GM19025 (cell line): ENCODE measurements at regions not wholly inside any gene's neighbourhood (a gene's known extent, or its start where the extent isn't known, plus 50 kb on each side); places are given as distances from the start of the nearest gene placed in this dataset.
"Not testable (repeated sequence)": the region's sequence is repeated elsewhere in the genome, so short reads cannot be mapped to it uniquely, and the experiment has no call there.

Source experiments
- ATAC-seq: cut with Tn5 transposase; IDR thresholded peaks from one replicate; pipeline ENCODE4 v1.9.1; 2021; ENCODE audit warnings: mild to moderate bottlenecking, low read depth, moderate library complexity; ENCODE audit not compliant: unreplicated experiment

DNA sequence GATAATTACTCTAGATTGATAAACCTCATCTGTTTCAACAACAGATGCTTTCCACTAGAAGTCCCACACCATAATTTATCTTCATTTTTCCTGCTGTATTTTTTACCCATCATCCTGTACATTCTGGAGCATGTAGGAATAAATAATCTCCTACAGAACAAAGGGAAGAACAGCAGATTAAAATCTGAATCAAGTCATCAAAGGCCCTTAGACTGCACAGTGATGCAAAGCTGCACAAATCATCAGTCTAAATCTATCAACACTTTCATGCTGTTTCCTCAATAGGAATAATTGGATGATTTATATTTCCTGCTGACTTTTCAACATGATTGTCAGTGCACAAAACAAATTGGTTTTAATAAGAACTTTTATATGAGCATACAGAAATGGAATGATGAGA, 1143.9 kb downstream of the STIM2 start:
- ATAC-seq, result no peak

DNA sequence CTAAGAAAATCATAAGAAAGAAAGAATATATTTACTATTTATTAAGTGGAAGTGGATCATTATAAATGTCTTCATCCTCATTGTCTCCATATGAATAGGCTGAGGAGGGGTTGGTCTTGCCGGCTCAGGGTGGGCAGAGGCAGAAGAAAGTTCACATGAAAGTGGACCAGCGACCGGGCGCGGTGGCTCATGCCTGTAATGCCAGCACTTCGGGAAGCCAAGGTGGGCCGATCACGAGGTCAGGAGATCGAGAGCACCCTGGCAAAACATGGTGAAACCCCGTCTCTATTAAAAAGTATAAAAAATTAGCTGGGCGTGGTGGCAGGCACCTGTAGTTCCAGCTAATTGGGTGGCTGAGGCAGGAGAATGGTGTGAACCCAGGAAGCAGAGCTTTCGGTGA, 1145.4 kb downstream of the STIM2 start:
- no peak for ATAC-seq

DNA sequence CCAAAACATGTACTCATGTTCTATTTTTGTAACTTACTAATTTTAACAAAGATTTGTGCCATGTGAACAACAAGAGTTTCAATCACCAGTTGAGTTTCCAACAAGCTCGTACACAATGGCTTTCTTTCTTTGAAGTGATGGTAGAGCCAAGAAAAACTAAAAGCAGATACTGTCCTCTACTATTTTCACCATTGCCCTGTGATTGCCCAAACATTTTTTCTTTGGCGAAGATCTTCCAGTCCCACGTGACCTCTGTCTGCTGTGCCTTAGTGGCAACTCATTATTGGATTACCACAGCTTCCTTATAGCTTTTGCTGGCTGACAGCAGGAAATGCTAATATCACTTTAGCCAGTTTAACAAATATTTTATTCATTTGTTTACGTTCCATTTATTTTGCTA, 1147.1 kb downstream of the STIM2 start:
- no peak for ATAC-seq

- no peak for ATAC-seq
These were observed 1148.9 kb downstream of the STIM2 start for GRCh38 chr4:28009541-28009940.

DNA sequence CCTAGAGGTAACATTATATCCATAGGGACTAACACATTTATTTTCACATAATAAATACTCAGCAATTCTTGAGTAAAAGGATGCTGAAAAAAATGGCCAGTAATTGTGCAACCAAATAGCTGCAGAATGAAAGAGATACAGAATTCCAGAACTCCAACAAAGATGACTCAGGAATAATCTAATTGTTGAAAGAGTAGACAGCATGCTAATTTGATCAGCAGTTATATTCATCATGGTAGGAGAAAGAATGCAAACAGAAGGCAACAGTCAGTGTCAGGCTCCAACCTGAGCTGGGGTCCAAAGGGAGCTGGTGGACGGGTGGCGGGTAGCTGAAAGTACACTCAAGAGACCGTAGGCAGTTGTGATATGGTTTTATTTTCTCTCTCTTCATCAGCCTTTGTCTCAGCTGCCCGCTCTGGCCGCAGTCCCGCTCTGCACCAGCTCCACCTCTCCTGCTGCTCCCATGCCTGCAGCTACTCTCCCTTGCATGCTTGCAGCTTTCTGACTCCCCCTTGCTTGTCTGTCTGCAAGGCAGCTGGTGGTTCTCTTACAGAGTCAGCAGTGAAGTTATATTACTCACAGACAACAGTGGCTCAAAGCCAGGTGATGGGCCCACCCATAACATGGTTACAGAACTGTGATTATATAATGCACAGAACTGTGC, 1150.1 kb downstream of the STIM2 start:
- no peak for ATAC-seq

DNA sequence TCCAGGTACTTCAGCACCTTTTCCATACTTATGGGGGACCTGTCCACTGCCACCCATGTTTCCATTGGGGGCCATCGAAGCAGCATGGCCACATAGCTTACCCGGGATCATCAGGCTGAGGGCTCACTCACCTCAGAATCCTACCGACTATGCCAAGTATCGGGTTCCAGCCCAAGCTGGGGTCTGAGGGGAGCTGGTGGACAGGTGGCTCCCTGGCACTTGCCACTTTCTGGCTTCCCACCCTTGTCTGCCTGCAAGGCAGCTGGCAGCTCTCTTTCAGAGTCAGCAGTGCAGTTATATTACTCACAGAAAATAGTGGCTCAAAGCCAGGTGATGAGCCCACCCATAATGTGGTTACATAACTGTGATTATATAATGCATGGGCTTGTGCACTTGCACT, 1153.8 kb downstream of the STIM2 start:
- no peak for ATAC-seq

- ATAC-seq, result no peak
These were observed 1155.4 kb downstream of the STIM2 start for GRCh38 chr4:28015996-28016395.

DNA sequence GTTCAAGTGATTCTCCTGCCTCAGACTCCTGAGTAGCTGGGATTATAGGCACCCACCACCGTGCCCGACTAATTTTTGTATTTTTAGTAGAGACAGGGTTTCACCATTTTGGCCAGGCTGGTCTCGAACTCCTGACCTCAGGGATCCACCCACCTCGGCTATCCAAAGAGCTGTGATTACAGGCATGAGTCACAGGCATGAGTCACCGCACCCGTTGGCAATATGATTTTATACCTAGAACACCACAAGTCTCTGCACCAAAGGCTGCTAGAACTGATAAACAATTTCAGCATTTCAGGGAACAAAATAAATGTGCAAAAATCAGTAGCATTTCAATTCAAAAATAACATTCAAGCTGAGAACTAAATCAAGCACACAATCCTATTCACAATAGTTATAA, 1177.6 kb downstream of the STIM2 start:
- ATAC-seq, result not testable (repeated sequence)

DNA sequence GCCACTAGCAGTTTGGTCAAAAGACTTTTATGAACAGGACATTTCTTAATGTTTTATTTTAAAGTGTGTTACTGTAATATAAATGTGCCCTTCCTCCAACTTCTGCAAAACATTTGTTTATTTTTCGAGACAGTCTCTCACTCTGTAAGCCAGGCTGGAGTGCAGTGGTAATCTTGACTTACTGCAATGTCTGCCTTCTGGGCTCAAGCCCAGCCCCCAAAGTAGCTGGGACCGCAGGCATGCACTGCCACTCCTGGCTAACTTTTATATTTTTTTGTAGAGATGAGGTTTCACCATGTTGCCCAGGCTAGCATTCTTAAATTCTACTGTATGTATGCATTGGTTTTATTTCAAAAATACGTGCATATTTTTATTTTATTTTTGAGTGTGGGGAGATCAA, 1201.9 kb downstream of the STIM2 start:
- no peak for ATAC-seq

DNA sequence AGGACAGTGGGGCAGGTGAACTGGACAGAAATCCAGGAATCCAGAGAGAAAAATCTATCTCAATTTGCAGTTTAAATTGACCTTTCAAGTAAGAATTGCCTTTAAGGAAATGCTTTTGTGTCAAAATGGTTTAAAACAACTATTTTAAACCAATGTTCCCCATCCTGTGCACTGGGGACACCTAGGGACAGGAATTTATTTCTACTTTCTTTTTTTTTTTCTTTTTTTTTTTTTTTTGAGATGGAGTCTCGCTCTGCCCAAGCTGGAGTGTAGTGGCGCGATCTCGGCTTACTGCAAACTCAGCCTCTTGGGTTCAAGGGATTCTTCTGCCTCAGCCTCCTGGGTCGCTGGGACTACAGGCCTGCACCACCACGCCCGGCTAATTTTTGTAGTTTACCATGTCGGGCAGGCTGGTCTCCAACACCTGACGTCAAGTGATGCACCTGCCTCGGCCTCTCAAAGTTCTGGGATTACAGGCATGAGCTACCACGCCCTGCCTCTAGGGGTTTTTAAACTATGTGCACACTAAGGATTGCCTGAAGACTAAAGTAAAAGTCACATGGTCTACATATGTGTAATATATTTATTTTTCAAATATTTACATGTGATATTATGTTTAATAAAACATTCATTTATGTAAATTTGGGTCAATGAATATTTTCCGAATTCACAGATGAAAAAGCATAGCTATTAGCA, 1213.4 kb downstream of the STIM2 start:
- ATAC-seq, result no peak

GRCh38 chr4:28075401-28075956, 1214.8 kb downstream of the STIM2 start:
- no peak for ATAC-seq

DNA sequence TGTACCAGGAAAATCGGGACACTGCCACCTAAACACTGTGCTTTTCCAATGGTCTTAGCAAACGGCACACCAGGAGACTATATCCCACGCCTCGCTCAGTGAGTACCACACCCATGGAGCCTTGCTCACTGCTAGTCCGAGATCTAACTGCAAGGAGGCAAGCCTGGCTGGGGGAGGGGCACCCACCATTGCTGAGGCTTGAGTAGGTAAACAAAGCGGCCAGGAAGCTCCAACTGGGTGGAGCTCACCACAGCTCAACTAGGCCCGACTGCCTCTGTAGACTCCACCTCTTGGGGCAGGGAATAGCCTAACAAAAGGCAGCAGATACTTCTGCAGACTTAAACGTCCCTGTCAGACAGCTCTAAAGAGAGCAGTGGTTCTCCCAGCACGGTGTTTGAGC, 1216.6 kb downstream of the STIM2 start:
- not testable (repeated sequence) for ATAC-seq

GRCh38 chr4:28082686-28083390, 1222.2 kb downstream of the STIM2 start:
- ATAC-seq, result no peak

DNA sequence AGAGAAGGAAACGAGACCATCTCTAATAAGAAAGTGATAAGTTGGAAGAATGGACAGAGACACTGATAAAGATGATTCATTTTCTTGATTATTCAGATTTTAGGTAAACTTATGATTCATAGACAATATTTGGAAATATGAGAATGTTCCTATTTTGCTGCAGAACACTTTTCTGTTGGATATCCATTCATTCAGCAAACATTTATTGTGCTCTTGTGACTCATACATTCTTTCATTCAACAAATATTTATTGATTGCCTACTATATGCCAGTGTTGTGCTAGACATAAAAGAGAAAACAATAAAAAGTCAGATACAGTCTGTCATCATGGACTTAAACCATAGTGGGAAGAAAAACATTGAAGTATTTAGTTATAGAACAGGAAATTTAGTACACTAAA, 1232.0 kb downstream of the STIM2 start:
- no peak for ATAC-seq

GRCh38 chr4:28093071-28093470, 1232.4 kb downstream of the STIM2 start:
- no peak for ATAC-seq

- no peak for ATAC-seq
These were observed 1240.9 kb downstream of the STIM2 start for GRCh38 chr4:28101583-28101982.

DNA sequence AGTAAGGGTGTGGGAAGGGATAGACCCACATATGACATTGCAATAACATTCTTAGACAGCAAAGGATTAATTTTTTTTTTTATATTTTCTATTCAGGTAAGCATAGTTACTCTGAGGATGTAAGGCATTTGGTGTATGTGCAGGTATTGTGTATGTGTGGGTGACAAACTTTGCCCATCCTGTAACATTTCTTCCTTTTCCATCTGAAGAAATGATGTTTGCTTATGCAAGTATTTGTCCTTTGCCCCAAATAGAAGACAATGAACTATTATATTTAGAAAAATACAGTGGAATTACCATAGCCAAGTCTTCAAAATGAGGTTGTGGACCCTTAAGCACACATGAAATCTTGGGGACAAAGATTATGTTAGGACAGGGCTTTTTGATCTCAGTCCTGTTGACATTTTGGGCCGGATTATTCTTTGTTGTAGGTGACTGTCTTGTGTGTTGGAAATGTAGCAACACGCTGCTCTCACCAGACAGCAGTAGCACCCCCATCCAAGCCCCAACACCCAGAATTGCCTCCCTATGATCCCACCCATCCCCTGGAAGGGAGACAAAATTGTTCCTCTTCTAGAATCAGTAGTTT, 1244.7 kb downstream of the STIM2 start:
- no peak for ATAC-seq

DNA sequence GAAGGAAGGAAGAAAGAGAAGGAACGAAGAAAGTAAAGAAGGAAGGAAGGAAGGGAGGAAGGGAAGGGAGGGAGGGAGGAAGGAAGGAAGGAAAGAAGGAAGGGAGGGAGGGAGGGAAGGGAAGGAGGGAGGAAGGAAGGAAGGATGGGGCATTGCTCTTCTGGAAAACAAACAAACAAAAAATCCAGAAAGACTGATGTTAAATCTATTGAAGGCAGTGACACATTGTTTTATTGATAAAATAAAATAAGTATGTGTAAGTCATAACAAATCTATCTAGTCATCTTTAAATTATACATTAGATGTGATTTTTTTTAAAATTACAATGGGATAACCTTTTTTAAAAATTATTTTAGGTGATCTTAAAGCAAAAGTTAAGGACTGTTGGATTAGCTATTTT, 1245.5 kb downstream of the STIM2 start:
- ATAC-seq, result no peak

GRCh38 chr4:28109801-28110200, 1249.2 kb downstream of the STIM2 start:
- ATAC-seq, result no peak

GRCh38 chr4:28112691-28113335, 1252.2 kb downstream of the STIM2 start:
- not testable (repeated sequence) for ATAC-seq

- not testable (repeated sequence) for ATAC-seq
These were observed 1252.9 kb downstream of the STIM2 start for GRCh38 chr4:28113586-28113985.
